DMS 273 (cell line): ENCODE measurements at regions not wholly inside any gene's neighbourhood (a gene's known extent, or its start where the extent isn't known, plus 50 kb on each side); places are given as distances from the start of the nearest gene placed in this dataset.
"Not testable (repeated sequence)": the region's sequence is repeated elsewhere in the genome, so short reads cannot be mapped to it uniquely, and the experiment has no call there.

Source experiments
- DNase-seq: peaks from one replicate; lab custom pipeline; 2025; ENCODE audit not compliant: unreplicated experiment; lab: John Stamatoyannopoulos, UW

DNA sequence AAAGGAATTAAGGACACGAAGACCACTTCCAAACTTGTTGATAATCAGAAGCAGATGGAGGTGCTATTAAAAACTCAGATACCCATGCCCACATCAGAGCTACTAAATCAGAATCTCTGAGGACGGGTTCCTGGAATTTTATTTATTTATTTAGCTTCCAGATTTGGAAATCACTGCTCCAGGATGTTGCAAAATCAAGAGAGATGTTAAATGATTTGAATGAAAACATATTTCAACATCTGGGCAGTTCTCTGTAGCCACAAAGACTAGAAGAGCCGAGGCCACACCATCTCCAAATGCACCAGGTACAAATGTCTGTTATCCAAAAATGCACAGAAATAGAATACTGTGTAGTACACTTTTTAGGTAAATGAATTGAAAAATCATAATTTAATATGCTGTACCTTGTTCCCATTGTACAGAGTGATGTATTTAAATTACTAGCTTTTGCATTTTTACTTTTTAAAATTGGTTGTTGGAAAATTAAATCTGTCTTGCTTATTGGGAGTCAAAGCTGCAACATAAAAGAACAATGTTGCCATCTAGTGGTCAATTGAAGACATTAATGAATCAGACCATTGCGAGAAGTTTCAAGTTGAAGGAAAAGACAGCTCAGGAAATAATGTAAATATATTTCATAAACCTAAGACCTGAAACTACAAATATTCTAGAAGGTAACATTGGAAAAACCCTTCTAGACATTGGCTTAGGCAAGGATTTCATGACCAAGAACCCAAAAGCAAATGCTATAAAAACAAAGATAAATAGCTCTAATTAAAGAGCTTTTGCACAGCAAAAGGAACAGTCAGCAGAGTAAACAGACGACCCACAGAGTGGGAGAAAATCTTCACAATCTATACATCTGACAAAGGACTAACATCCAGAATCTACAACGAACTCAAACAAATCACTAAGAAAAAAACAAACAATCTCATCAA, 151.3 kb upstream of the TTC29 start:
- peak; percentile 42 for DNase-seq

DNA sequence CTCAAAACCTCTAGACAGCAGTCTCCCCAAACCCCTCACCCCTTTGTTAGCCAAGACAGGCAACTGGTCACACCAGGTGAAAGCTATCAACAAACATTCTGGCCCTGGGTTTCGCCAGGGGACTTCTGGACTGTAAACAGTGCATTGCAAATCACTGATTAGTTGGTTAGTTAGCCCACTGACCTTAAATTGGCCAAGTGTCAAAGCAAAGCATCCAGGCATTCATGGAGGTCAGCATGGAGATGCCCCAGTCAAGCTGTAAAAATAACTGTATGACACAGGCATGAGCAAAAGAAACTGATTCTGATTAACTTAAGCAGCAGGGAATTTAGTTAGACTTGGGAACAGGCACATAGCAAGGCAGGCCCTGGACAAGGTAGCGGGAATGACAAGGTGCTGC, 156.0 kb upstream of the TTC29 start:
- no peak for DNase-seq

DNA sequence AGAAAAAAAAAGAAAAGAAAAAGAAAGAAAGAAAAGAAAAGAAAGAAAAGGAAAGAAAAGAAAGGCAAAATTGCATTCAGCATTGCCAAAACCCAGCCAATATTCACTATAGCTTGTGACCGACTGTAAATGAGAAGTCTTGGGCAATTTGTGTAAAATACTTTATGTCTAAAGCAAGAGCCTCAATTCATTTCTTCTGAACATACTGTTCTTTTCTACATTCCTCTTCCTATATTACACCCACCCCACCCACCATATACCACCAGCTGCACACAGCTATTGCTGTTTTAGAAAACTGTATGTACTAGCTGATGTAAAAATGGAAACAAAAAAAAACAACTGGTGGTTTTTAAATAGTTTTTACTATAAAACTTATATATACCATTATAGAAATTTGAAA, 156.9 kb upstream of the TTC29 start:
- no peak for DNase-seq

DNA sequence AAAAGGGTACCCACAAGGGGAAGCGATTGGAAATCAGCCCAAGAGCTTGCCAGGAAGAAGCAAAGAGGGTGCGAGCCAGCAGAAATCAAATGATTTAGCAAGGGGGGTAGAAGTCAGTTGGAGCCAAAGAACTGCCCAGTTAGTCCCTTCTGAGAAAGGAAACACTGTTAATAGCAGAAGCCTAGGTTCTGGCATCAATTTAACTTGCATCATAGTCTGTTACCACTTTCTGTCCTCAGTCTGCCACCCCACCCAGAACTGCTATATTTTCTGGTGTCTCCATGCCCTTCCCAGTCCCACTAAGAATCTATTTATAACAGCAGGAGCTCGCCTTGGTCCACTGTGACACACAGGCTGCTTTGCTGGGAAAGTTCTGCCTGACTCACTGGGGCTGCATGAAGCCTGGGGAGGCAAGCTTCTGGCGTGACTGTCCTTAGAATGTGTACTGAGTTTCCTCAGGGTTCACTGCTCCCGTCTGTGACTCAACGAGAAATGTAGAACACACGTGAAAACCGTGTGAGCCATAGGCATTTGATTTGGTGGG, 157.8 kb upstream of the TTC29 start:
- no peak for DNase-seq

DNA sequence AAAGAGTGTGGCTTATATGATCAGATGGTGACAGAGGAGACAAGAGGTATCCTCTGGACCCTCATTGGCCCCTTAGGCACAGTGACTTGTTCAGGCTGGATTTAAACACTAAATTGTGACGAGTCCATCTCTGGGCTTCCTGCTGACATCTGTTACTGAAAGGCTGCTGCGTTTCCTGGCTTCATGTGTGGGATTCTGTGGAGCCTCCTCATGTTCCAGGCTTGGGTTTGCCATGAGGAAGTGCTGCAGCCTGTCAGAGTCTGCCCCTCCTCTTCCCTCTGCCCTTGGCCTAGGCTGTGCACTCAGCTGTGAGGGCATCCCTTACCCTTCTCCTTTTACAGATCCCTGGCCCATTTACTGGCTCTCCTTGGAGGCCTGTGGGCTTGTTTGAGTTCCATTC, 159.1 kb upstream of the TTC29 start:
- no peak for DNase-seq

DNA sequence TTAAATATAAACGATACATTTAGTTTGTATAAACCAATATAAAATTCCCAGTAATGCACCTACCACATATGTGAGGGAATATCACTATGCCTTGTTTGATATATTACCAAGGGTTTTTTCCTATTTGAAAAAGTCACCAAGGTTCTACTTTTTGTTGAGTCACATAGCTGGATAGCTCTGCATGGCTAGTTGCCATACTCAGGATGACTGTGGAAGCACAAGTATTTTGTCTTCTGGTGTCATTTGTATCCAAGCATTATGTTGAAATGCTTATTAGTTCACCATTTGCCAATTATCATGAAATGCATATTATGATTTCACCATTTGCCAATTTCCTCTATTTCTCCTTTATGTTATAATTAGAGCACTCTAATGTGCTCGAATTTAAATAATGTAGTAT, 162.7 kb upstream of the TTC29 start:
- no peak for DNase-seq

DNA sequence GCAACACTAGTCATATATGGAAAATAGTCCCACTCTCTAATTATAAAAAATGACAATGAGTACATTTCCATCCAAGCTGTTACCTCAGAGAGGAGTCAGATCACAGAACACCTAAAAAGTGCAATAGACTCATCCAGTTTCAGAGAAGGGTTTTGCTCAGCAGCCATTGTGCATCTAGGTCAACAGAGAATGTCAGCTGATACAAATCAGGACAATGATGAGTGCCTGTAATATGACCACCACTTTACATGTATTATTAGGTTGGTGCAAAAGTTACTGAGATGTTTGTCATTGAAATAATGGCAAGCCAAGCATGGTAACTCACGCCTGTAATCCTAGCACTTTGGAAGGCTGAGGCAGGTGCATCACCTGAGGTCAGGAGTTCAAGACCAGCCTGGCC, 164.1 kb upstream of the TTC29 start:
- DNase-seq, result no peak

DNA sequence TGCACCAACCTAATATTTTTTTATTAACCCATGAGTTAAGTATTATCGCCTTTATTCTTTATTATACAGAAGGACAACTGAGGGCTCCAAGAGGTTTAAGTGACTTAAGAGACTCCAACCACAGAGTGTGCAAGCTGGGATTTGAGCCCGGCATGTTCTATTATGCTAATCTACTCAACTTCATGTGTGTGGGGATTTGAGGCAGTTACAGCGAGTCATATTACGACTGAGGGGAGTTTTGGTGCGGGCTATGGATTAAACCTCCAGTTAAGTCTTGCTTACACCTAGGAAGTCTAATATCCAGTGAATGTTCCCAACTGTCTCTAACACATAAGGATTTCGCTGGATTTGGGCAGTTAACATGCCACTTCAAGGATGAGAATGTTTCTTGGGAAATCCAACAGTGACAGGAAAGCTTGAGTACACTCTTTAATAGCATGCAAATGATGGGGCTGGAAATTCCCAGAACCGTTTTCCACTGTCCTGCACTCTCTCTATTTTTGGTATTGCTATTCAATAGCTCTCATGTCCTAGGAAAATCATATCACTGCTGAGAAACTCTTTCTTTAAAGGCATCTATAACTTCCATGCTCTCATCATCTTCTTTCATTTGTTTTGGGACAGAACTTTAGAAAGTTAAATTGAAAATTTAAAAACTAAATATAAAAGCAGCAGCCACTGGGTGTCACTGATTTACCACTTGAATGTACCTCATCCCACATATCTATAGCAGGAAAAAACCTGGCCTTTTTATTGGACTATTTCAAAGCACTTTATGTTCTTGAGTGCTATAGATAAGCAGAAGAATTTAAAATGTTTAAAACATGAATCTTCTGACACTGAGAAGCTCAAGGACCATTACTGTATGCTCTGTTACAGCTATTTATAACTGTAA, 165.1 kb upstream of the TTC29 start:
- DNase-seq, result no peak

DNA sequence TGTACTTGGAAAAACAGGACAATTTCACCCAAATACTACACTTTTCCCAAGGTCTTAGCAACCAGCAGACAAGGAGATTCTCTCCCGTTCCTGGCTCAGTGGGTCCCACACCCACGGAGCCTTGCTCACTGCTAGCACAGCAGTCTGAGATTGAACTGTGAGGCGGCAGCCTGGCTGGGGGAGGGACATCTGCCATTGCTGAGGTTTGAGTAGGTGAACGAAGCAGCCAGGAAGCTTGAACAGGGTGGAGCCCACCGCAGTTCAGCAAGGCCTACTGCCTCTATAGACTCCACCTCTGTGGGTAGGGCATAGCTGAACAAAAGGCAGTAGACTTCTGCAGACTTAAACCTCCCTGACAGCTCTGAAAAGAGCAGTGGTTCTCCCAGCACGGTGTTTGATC, 166.5 kb upstream of the TTC29 start:
- not testable (repeated sequence) for DNase-seq

DNA sequence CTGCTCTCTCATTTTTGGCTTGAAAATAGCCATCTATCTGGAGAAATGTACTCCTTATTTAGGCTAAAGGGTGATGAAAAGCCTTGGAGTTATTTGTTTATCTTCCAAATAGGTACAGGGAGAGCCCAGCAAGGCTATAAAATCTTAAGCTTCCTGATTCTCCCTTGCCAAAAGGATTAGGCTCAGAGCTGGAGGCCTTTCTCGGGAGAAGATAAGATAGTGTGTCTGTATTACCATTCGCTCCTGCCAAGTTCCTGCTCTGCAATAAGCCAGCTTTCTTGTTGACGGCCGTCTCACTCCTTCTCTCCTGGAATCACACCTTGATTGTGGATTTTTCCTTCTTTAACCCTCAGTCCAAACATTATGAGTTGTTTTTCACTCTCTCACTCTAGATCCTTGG, 171.8 kb upstream of the TTC29 start:
- DNase-seq, result no peak

DNA sequence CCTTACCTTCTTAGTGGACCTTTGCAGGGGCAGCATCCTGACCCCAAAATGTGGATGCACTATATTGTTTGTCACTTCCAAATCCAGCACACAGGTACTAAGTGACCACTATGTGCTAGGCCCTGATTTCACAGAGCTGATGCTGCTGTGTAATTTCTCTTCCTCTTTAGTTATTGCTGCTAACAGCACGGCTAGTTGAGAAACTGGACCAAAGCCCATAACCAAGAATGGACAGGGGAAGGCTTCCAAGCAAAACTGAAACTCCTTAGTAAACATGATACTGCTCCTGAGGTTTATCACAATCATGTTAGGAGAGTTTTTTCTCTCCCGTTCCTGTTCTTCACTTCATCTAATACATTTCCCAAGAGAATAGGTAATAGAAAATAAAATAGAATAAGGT, 172.9 kb upstream of the TTC29 start:
- no peak for DNase-seq

DNA sequence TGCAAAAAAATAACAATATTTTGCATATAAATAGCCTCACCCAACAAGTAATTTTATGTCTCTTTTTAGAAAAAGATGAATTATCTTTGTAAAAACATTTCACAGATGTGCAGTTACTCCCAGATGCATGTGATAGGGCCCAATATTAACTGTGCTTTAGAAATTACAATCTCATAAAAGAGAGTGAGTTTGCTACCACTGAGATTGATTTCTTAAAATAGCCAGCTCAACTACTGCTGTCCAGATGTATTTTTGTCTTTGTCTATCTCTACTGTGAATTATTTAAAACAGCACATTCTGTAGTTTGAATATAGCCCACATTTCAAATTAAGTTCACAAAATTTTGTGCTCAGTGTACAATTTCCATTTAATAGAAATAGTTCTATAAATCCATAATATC, 177.0 kb upstream of the TTC29 start:
- no peak for DNase-seq

DNA sequence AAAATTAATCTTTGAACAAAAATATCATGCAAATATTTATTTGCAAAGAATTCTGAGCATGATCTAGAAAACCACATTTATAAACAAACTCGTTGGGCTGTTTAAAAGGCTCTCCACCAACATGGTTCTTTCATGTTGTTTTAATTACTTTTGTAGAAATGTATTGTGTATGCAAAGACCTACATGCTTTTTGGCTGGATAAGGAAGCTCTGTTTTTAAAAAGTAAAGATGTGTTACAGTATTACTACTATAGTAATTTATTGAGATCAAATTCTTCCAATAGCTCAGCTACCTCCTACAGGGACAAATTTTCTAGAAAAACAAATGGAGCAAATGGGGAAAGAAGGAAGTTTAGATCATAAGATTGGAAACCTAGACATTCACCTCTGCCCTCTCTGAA, 177.5 kb upstream of the TTC29 start:
- DNase-seq, result no peak

DNA sequence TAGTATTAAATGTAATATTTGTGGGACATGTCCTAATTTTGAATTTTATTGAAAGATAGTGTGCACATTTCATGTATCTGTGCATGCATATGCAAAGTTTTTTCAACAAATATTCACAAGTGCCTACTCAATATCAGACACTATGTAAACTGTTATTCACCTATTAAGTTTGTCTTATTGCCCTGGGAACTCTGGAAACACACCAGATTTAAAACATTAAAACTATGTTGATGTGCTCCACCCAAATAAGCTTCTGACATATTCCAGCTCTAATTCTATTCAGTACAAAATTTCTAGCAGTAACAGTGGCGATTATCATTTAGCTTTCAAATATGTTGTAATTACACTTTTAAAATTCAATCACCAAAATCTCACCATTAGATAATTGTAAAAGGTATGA, 183.1 kb upstream of the TTC29 start:
- no peak for DNase-seq

DNA sequence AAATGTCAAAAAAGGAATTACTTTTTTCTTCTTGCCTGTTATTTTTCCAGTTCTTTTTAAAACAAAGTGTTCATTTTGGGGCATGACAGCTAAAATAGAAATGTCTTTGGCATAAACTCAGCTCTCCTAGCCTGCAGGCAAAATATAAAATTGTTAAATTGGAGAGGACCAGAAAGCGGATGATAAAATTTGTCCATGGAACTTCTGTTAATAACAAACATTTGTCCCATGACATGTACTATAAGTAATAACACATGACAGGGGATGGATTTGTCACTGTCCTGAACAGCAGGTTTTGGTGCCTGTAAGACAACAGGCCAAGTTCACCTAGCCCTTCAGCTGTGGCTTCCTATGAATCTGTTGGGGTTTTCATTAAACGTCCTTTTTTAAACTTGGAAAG, 184.0 kb upstream of the TTC29 start:
- DNase-seq, result no peak

DNA sequence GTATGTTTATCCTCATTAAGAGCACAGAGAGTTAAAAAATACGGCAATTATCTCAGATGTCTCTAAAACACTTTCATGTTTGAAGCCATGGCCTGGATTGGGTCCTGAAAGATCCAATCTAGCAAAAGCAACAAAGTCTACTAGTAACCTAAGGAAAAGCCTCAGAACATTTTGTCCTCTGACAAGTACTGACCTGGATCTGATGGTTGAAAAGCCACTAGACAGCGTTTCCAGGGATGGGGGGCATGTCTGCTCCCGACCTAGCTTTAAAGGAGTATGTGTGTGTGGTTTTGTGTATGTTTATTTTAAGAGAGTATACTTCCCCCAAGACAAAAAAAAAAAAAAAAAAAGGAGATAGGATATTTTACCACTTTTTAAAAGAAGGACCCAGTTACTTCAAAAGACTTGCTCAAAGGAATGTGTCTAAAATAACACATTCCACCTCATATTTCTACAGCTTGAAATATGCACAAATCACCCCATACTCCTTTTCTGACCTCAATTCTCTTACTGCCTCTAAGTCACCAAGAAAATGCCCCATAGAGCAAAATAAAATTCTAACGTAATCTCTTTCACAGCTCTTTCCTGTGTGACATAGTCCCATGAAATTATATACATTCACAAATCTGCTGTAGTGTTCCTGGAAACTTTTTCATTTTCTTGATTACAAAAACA, 189.0 kb upstream of the TTC29 start:
- DNase-seq, result no peak

DNA sequence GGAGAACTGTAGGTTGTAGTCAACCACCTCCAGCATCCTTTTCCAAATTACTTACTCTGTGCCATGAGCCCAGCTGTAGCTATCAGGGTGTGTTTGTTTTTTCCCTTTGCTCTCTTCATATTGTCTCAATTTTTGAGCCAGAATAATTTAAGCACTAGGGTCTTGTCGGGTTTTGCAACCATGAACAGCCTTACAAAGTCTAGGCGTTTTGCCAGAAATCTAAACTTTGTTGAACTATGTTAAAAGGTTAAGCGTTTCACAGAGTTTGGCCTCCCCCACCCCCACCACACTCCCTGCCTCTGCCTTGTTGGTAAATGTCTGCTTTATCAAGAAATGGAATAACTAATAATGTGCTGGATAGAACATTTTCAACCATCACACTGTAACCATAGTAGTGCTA, 190.6 kb upstream of the TTC29 start:
- DNase-seq, result no peak

DNA sequence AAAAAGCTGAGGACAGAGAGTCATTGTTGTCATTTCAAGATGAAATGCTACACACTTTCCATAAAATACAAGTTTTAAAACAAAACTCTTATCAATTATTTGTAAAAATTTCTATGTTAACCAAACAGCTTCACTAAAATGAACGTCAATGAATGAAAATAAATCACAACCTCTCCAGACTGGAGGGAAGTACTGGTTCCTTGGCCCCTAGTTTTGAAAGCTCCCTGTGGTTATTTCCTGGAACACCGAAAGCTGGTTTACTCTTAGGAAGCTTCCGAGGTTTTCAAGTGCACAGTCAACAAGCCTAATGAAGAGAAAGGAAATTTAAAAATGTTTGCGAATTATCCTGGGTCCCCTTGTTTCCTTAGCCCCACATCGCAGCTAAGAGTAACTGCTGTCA, 191.1 kb upstream of the TTC29 start:
- no peak for DNase-seq

DNA sequence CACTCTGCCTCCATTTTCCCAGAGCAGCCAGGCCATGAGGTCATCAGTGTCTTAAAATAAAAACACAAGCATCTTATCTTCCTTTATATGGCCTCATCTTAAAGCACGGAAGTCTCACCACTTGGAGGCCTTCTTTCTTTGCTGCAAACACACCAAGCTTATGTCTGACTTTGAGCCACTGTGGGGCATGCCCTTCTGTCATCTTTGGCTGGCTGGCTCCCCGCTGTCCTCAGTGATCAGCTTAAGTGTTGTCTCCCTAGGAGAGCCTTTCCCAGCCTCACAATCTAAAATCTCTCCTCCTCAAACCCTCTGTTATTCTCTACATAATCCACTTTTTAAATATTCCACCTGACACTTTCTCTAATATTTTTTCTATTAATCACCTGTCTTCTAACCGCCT, 191.6 kb upstream of the TTC29 start:
- no peak for DNase-seq

DNA sequence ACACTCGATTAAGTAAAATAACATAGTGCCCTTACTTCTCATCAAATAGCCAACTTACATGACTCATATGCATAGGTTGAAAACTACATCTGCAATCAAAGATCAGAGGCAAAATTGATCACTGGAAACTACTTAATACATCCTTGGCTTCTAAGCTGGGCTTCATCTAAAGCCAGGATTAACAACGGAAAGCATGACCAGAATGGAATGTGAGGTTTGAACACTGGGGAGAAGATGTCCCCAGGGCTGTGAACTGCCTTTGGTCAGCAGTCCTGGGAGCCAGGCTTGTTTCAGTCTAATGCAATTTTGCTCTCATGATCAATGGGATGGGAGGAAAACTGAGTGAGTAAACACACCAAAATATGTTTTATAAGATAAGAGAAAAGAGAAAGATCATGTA, 192.5 kb upstream of the TTC29 start:
- no peak for DNase-seq

DNA sequence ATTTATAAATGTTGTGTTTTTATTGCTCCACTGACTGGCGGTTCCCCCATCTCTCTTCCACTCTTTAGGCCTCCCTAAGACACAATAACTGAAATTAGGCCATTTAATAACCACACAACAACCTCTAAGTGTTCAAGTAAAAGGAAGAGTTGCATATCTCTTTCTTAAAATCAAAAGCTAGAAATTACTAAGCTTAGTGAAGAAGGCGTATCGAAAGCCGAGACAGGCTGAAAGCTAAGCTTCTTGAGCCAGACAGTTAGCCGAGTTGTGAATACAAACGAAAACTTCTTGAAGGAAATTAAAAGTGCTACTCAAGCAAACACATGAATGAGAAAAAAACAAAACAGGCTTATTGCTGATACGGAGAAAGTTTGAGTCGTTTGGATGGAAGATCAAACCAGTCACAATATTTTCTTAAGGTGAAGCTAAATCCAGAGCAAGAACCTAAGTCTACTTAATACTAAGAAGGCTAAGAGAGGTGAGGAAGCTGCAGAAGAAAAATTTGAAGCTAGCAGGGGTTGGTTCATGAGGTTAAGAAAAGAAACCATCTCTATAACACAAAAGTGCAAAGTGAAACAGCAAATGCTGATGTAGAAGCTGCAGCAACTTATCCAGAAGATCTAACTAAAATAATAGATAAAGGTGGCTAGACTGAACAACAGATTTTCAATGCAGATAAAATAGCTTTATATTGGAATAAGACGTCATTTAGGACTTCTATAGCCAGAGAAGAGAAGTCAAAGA, 194.0 kb upstream of the TTC29 start:
- no peak for DNase-seq
